SU-DHL-6 (cell line): ENCODE measurements at regions not wholly inside any gene's neighbourhood (a gene's known extent, or its start where the extent isn't known, plus 50 kb on each side); places are given as distances from the start of the nearest gene placed in this dataset.

Experiments used
- H2AFZ ChIP-seq: fragments of 200-600 bp; sonication (generic); 2 replicates; pipeline ENCODE4 v1.6.1; 2014; ENCODE audit warnings: low read depth, mild to moderate bottlenecking, moderate library complexity, mixed read lengths, antibody characterized with exemption, low read length; ENCODE audit not compliant: severe bottlenecking
- H3F3A ChIP-seq: fragments of 200-600 bp; shearing (Covaris generic); 2 replicates; pipeline ENCODE4 v1.6.0; 2016; ENCODE audit warnings: antibody characterized with exemption, mild to moderate bottlenecking; ENCODE audit not compliant: insufficient read depth
- H3K27ac ChIP-seq: fragments of 200-600 bp; sonication (generic); 2 replicates; pipeline ENCODE4 v1.5.1; 2016; ENCODE audit warnings: low read depth, mild to moderate bottlenecking, low read length, moderate library complexity, mixed read lengths
- H3K27me3 ChIP-seq: fragments of 200-600 bp; sonication (generic), shearing (Covaris generic); 2 replicates; pipeline ENCODE4 v1.6.0; 2014; ENCODE audit warnings: mild to moderate bottlenecking, low read length
- H3K36me3 ChIP-seq: fragments of 200-600 bp; sonication (generic); 2 replicates; pipeline ENCODE4 v1.6.1; 2014; ENCODE audit warnings: mild to moderate bottlenecking, low read length, mixed read lengths
- H3K4me2 ChIP-seq: fragments of 300-600, 200-600 bp; shearing (Covaris generic), sonication (generic); 2 replicates; pipeline ENCODE4 v1.6.0; 2014; ENCODE audit warnings: low read length, low read depth, mild to moderate bottlenecking; ENCODE audit not compliant: poor library complexity, severe bottlenecking
- H3K4me3 ChIP-seq: fragments of 200-600 bp; sonication (generic); 2 replicates; pipeline ENCODE4 v1.5.1; 2014; ENCODE audit warnings: antibody characterized with exemption, low read length, mild to moderate bottlenecking, mixed read lengths; ENCODE audit not compliant: insufficient read depth, poor library complexity, severe bottlenecking
- H3K79me2 ChIP-seq: fragments of 200-600 bp; sonication (generic); 2 replicates; pipeline ENCODE4 v1.6.1; 2014; ENCODE audit warnings: mild to moderate bottlenecking, low read length, moderate library complexity; ENCODE audit not compliant: insufficient read depth
- H3K9ac ChIP-seq: fragments of 200-600 bp; sonication (generic); 2 replicates; pipeline ENCODE4 v1.7.0; 2014; ENCODE audit warnings: mild to moderate bottlenecking, low read length
- H3K9me2 ChIP-seq: fragments of 200-600 bp; sonication (generic); replicated peaks from 2 replicates; pipeline ENCODE4 v1.6.1; 2014; ENCODE audit warnings: low read length; ENCODE audit not compliant: insufficient read depth
- H3K9me3 ChIP-seq: fragments of 200-600 bp; sonication (generic); 2 replicates; pipeline ENCODE4 v1.6.1; 2014; ENCODE audit warnings: low read length, mixed read lengths; ENCODE audit not compliant: insufficient read depth
- H4K20me1 ChIP-seq: fragments of 200-600 bp; sonication (generic); 2 replicates; pipeline ENCODE4 v1.6.1; 2014; ENCODE audit warnings: low read depth, mild to moderate bottlenecking, antibody characterized with exemption, low read length, moderate library complexity, mixed read lengths
- CTCF ChIP-seq: fragments of 200-600 bp; sonication (generic); IDR thresholded peaks from one replicate; pipeline ENCODE4 v1.5.1; 2017; ENCODE audit warnings: antibody characterized with exemption, mild to moderate bottlenecking, low read length, moderate library complexity; ENCODE audit not compliant: insufficient read depth, poor library complexity, severe bottlenecking
- EZH2phosphoT487 ChIP-seq: fragments of 200-600 bp; sonication (generic), shearing (Covaris generic); conservative IDR thresholded peaks from 2 replicates; pipeline ENCODE4 v1.6.1; 2018; ENCODE audit warnings: mild to moderate bottlenecking, antibody characterized with exemption, low read length, moderate library complexity, mixed read lengths

DNA sequence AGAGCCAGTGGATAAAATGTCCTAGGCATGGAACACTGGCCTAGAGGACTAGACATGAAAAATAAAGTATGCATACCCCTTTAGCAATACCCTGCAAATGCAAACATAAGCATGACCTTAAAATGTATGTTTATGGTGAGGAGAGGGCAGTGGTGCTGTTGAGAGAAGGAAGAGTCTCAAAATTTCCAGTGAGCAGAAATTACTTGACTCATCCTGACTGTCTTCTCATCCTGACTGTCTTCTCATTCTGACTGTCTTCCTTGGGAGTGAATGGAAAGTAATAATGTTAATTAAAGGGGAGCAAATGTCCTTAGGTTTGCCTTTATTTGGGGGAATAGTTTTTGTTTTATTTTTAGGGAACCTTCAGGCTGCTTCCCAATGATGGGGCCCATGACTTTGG is 121.5 kb upstream of the GALNT15 start:
- no peaks in the 10 kb centered on the region for H3K27me3 ChIP-seq
- H4K20me1 ChIP-seq, result no peaks in the 10 kb centered on the region
- no peak overlapping the region for H3K4me2 ChIP-seq
- H3K9me3 ChIP-seq, result no peaks in the 10 kb centered on the region
- no peak overlapping the region for H2AFZ ChIP-seq
- no peak for TF ChIP-seq EZH2phosphoT487
- no peak for TF ChIP-seq CTCF
- H3K9me2 ChIP-seq, result no peaks in the 10 kb centered on the region
- H3F3A ChIP-seq, result no peaks in the 10 kb centered on the region
- no peak overlapping the region for H3K4me3 ChIP-seq
- H3K79me2 ChIP-seq, result no peaks in the 10 kb centered on the region
- H3K9ac ChIP-seq, result no peak overlapping the region
- H3K36me3 ChIP-seq, result no peaks in the 10 kb centered on the region
- no peak overlapping the region for H3K27ac ChIP-seq

DNA sequence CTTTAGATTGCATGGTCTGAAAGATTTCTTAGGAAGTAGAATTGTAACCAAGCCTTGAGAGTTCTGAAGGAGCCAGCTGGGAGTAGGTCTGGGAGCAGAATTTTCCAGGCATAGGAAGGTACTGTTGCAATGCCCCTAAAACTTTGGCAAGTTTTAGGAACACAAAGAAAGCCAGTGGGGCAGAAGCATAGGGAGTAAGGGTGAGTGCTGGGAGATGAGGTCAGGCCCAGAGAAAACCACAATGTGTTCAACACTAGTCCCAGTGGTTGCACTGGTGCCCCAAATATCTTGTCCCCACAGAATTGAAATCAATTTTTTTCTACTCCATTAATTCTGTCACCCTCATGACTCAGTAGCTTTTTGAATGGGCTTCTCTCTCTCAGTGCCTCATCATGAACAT is 120.7 kb upstream of the GALNT15 start:
- Histone ChIP-seq H4K20me1 (no peaks in the 10 kb centered on the region), H3K4me2 (no peak overlapping the region), H2AFZ (no peak overlapping the region), H3K79me2 (no peaks in the 10 kb centered on the region), H3K36me3 (no peaks in the 10 kb centered on the region), H3K9me3 (no peaks in the 10 kb centered on the region), H3K9ac (no peak overlapping the region), H3K27me3 (no peaks in the 10 kb centered on the region), H3F3A (no peaks in the 10 kb centered on the region), H3K9me2 (no peaks in the 10 kb centered on the region), H3K27ac (no peak overlapping the region), H3K4me3 (no peak overlapping the region)
- TF ChIP-seq EZH2phosphoT487, result no peak
- TF ChIP-seq CTCF, result no peak

DNA sequence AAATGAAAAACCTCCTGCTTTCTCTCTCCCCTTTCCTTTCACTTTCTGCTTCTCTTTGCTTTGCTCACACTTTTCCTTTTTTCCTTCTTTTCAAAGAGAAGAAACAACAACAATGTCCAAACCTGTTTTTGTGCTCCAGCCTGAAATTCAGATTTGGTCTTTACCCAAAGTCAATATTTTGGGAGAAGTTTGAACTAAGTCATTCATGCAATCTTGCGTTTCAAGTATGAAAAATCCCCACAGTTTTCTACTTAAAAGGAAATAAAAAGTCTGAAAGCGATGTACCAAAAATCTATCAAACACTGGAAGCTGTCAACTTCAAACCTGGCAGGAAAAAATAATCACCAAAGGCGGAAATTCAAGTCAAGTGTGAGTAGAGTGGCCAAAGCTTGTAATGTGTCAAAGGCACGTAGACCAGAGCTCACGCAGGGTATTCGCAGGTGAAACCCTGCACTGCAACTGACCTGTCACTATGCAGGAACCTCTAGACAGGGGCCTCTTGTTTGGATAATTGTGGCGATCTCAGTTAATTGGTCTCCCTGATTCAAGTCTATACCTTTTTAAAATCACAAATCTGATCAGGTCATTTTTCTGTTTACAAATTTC is 118.8 kb upstream of the GALNT15 start:
- Histone ChIP-seq H3K9me2 (no peaks in the 10 kb centered on the region), H3F3A (no peaks in the 10 kb centered on the region), H3K27ac (no peak overlapping the region), H3K27me3 (no peaks in the 10 kb centered on the region), H3K9me3 (no peaks in the 10 kb centered on the region), H3K4me3 (no peak overlapping the region), H4K20me1 (no peaks in the 10 kb centered on the region), H2AFZ (no peak overlapping the region), H3K4me2 (no peak overlapping the region), H3K36me3 (no peaks in the 10 kb centered on the region), H3K79me2 (no peaks in the 10 kb centered on the region), H3K9ac (no peak overlapping the region)
- TF ChIP-seq EZH2phosphoT487, result no peak
- TF ChIP-seq CTCF, result no peak
